Caco-2 (cell line): ENCODE measurements at regions not wholly inside any gene's neighbourhood (a gene's known extent, or its start where the extent isn't known, plus 50 kb on each side); places are given as distances from the start of the nearest gene placed in this dataset.

Experiments
- BruUV-seq: library from RNA; stranded (reverse); fragments of 400-500 nt; replicated peaks from 2 replicates; lab custom pipeline; 2021; lab: Mats Ljungman, UMichigan
- CTCF ChIA-PET: fragments of 300-600 bp; sonication (Branson Sonifier 250); formaldehyde crosslinking; loops from one replicate; lab custom pipeline; 2022; ENCODE audit warnings: antibody characterized with exemption; lab: Charles Lee
- POLR2A ChIA-PET: fragments of 300-600 bp; sonication (Branson Sonifier 250); formaldehyde crosslinking; loops from one replicate; lab custom pipeline; 2022; ENCODE audit warnings: antibody characterized with exemption; lab: Charles Lee
- DNase-seq, 2 experiments: peaks; one replicate each; pipeline versions ENCODE4 v3.0.0 to v3.0.0-alpha.2; 2020 to 2022
- H3K27me3 ChIP-seq: replicated peaks from 2 replicates; pipeline ENCODE4 v1.6.0; 2011; ENCODE audit warnings: low read length; ENCODE audit not compliant: control insufficient read depth, insufficient read depth
- H3K36me3 ChIP-seq: 2 replicates; pipeline ENCODE4 v1.5.1; 2011; ENCODE audit warnings: low read length; ENCODE audit not compliant: control insufficient read depth, insufficient read depth
- H3K4me1 ChIP-seq: fragments of 250-450 bp; sonication (Bioruptor Pico); 2 replicates; pipeline ENCODE4 v1.5.1; 2020; ENCODE audit warnings: mild to moderate bottlenecking
- H3K4me3 ChIP-seq: 2 replicates; pipeline ENCODE4 v1.5.1; 2011; ENCODE audit warnings: low read depth, mild to moderate bottlenecking, control low read depth, low read length
- H3K9me3 ChIP-seq: fragments of 250-450 bp; sonication (Bioruptor Pico); 2 replicates; pipeline ENCODE4 v1.5.1; 2020; ENCODE audit warnings: mild to moderate bottlenecking, moderate library complexity
- H3K27ac Mint-ChIP-seq: one replicate; pipeline ENCODE4 v1.8.0; 2022; ENCODE audit warnings: mixed read lengths; ENCODE audit not compliant: unreplicated experiment
- H3K27me3 Mint-ChIP-seq: one replicate; pipeline ENCODE4 v1.8.0; 2022; ENCODE audit warnings: mixed read lengths; ENCODE audit not compliant: insufficient read depth, unreplicated experiment
- H3K36me3 Mint-ChIP-seq: one replicate; pipeline ENCODE4 v1.8.0; 2022; ENCODE audit warnings: mild to moderate bottlenecking, mixed read lengths; ENCODE audit not compliant: insufficient read depth, unreplicated experiment
- H3K4me1 Mint-ChIP-seq: one replicate; pipeline ENCODE4 v1.8.0; 2022; ENCODE audit warnings: low read depth, mixed read lengths; ENCODE audit not compliant: unreplicated experiment
- H3K4me3 Mint-ChIP-seq: one replicate; pipeline ENCODE4 v1.8.0; 2022; ENCODE audit warnings: mild to moderate bottlenecking, moderate library complexity, mixed read lengths; ENCODE audit not compliant: unreplicated experiment
- H3K9me3 Mint-ChIP-seq: one replicate; pipeline ENCODE4 v1.8.0; 2022; ENCODE audit warnings: mixed read lengths; ENCODE audit not compliant: unreplicated experiment
- CTCF ChIP-seq, 2 experiments: fragments of 200-600 bp in 1 of 2; IDR thresholded peaks; 1 replicate in 1 of 2; 2 replicates in 1 of 2; pipeline versions ENCODE4 v1.5.1 to v1.8.0; 2011 to 2022; ENCODE audit warnings: antibody characterized with exemption in 1 of 2, control low read depth in 1 of 2, inconsistent platforms in 1 of 2, low read depth in 1 of 2, low read length in 1 of 2, mild to moderate bottlenecking in 1 of 2, moderate library complexity in 1 of 2; ENCODE audit not compliant: insufficient read depth in 1 of 2, severe bottlenecking in 1 of 2, unreplicated experiment in 1 of 2
- intact Hi-C: fragments of 100-400 bp; cut with micrococcal nuclease; formaldehyde crosslinking; loops from one replicate; pipeline ENCODE4 v1.10.0; 2022; ENCODE audit not compliant: unreplicated experiment

- Histone ChIP-seq H3K27me3 (no peaks in the 10 kb centered on the region), H3K4me3 (no peak overlapping the region), H3K9me3 (no peaks in the 10 kb centered on the region), H3K4me1 (no peaks in the 10 kb centered on the region), H3K36me3 (no peaks in the 10 kb centered on the region)
- intact Hi-C loops, result no loop called here
- Mint-ChIP-seq H3K27ac (no peak overlapping the region), H3K27me3 (no peaks in the 10 kb centered on the region), H3K4me1 (no peaks in the 10 kb centered on the region), H3K9me3 (no peaks in the 10 kb centered on the region), H3K36me3 (no peaks in the 10 kb centered on the region), H3K4me3 (no peak overlapping the region)
- CTCF ChIA-PET, result no interaction called here
- BruUV-seq, result no TSS peak
- DNase-seq, result no peak
- POLR2A ChIA-PET, result no interaction called here
- no peak for TF ChIP-seq CTCF (IDR thresholded peaks at IDR 0.05; ENCODE audit: insufficient read depth in 1 of 2, low read depth in 1 of 2, low read length in 1 of 2, severe bottlenecking in 1 of 2, unreplicated experiment in 1 of 2)
These were observed 80.5 kb upstream of the UPP2 start for GRCh38 chr2:158021226-158021625.

- Mint-ChIP-seq H3K36me3 (no peaks in the 10 kb centered on the region), H3K4me1 (no peaks in the 10 kb centered on the region), H3K4me3 (no peak overlapping the region), H3K27me3 (peaks cover 2% of the 10 kb centered on the region), H3K9me3 (no peaks in the 10 kb centered on the region), H3K27ac (no peak overlapping the region)
- CTCF ChIA-PET, result no interaction called here
- POLR2A ChIA-PET, result no interaction called here
- no peaks in the 10 kb centered on the region for H3K27me3 ChIP-seq
- H3K4me3 ChIP-seq, result no peak overlapping the region
- intact Hi-C loops, result no loop called here
- TF ChIP-seq CTCF (IDR thresholded peaks at IDR 0.05; ENCODE audit: insufficient read depth in 1 of 2, low read depth in 1 of 2, low read length in 1 of 2, severe bottlenecking in 1 of 2, unreplicated experiment in 1 of 2), result no peak
- no peak for DNase-seq
- no peaks in the 10 kb centered on the region for H3K4me1 ChIP-seq
- no TSS peak for BruUV-seq
- no peaks in the 10 kb centered on the region for H3K9me3 ChIP-seq
- no peaks in the 10 kb centered on the region for H3K36me3 ChIP-seq
These were observed 86.1 kb upstream of the UPP2 start for GRCh38 chr2:158015428-158016076.

DNA sequence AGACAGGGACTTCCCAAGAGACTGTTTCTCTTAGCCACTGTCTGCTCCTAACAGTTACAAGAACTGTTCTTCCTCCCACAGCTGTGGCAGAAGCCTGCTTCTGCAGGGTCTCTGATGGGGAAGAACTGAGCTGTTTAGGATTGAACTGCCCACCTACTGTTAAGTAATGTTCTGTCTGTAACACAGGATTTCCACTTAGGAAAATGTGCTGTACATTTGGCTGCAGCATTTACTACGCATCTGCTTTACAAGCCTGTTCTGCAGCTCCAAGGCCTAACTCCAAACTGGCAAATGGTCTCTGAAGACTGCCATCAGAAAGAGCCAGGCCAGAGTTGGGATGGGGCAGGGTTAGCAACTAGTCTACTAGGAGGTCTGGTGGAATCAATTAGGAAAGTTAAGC is 87.8 kb upstream of the UPP2 start:
- Histone ChIP-seq H3K36me3 (no peaks in the 10 kb centered on the region), H3K27me3 (no peaks in the 10 kb centered on the region), H3K4me3 (no peak overlapping the region), H3K9me3 (no peaks in the 10 kb centered on the region), H3K4me1 (peaks cover 4% of the 10 kb centered on the region; the same call in 1 of the 2 replicates)
- ChIA-PET CTCF (interaction anchor here (0.7 kb wide), 1 partner anchor 10 kb away, joined by 3 read pairs; no protein-coding TSS in a partner anchor), POLR2A (no interaction called here)
- Mint-ChIP-seq H3K9me3 (no peaks in the 10 kb centered on the region), H3K4me3 (no peak overlapping the region), H3K27me3 (peaks cover 2% of the 10 kb centered on the region), H3K36me3 (no peaks in the 10 kb centered on the region), H3K27ac (no peak overlapping the region), H3K4me1 (no peaks in the 10 kb centered on the region)
- BruUV-seq, result no TSS peak
- intact Hi-C loops, result no loop called here
- TF ChIP-seq CTCF (IDR thresholded peaks at IDR 0.05; ENCODE audit: insufficient read depth in 1 of 2, low read depth in 1 of 2, low read length in 1 of 2, severe bottlenecking in 1 of 2, unreplicated experiment in 1 of 2), result no peak
- no peak for DNase-seq
